ENCODE measurements at regions not wholly inside any gene's neighbourhood (a gene's known extent, or its start where the extent isn't known, plus 50 kb on each side); places are given as distances from the start of the nearest gene placed in this dataset.

DNA sequence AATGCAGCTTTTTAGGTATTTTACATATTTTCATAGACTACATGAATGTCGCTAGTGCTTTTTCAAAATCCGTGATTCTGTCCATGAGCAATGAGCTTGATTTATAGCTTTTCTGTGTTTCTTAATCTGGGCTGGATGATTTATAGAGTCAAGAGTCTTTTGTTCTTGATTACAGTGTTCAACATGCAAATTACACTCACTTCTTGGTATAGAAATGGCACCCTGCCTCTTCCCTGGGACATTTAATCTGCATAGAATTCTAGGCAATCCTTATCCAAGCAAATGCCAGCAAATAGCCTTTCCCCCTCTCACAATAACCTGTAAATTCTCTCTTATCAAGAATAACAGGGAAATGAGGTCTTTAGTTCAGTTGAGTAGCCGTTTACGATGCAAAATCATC, 246.2 kb upstream of the SEMA3C start:
- H4K8ac ChIP-seq (ENCODE audit: extremely low read depth, insufficient read depth, low read length), result no peak overlapping the region
- POLR2A ChIA-PET (ENCODE audit: partially characterized antibody), result no interaction called here
- TF ChIP-seq CTBP2 (IDR thresholded peaks at IDR 0.05; ENCODE audit: borderline replicate concordance, insufficient read depth, insufficient read length, low read length) (no peak), KDM5A (IDR thresholded peaks at IDR 0.05; ENCODE audit: low read length) (no peak), KDM4A (IDR thresholded peaks at IDR 0.05; ENCODE audit: low read depth, low read length, severe bottlenecking) (no peak), BRCA1 (IDR thresholded peaks at IDR 0.05; ENCODE audit: low read depth, low read length) (no peak), BACH1 (IDR thresholded peaks at IDR 0.05; ENCODE audit: low read length) (no peak), POLR2A (IDR thresholded peaks at IDR 0.05; ENCODE audit: control extremely low read depth in 1 of 2, low read depth in 2 of 2, low read length in 2 of 2) (no peak), PHF8 (conservative IDR thresholded peaks at IDR 0.05; ENCODE audit: low read depth, low read length) (no peak), TAF7 (optimal IDR thresholded peaks at IDR 0.05; ENCODE audit: borderline replicate concordance, low read depth, low read length) (no peak), KDM1A (IDR thresholded peaks at IDR 0.05; ENCODE audit: borderline replicate concordance, low read length) (no peak), BCL11A (IDR thresholded peaks at IDR 0.05; ENCODE audit: low read depth in 2 of 2, low read length in 2 of 2) (no peak), YY1 (IDR thresholded peaks at IDR 0.05; ENCODE audit: low read depth, low read length) (no peak), NRF1 (IDR thresholded peaks at IDR 0.05; ENCODE audit: low read depth, low read length) (no peak), TBP (IDR thresholded peaks at IDR 0.05; ENCODE audit: low read depth, low read length) (no peak), CBX5 (IDR thresholded peaks at IDR 0.05; ENCODE audit: low read depth, low read length) (no peak), SIRT6 (IDR thresholded peaks at IDR 0.05; ENCODE audit: low read length) (no peak), TEAD4 (IDR thresholded peaks at IDR 0.05; ENCODE audit: low read depth, low read length) (no peak), CEBPB (IDR thresholded peaks at IDR 0.05; ENCODE audit: low read depth, low read length) (no peak)

More for the DNA sequence above, 246.2 kb upstream of the SEMA3C start:
- Histone ChIP-seq H3K4me1 (replicated peaks in 1 of 4; ENCODE audit: control insufficient read depth in 3 of 4, insufficient read depth in 4 of 4, low read length in 3 of 4) (no peaks in the 10 kb centered on the region), H4K91ac (replicated peaks; ENCODE audit: insufficient read length, low read length) (no peak overlapping the region), H2BK120ac (replicated peaks; ENCODE audit: low read depth, low read length) (no peak overlapping the region), H3K4me3 (ENCODE audit: extremely low read depth in 1 of 4, insufficient read depth in 2 of 4, low read depth in 3 of 4, low read length in 4 of 4) (no peak overlapping the region), H3K14ac (ENCODE audit: insufficient read length) (no peak overlapping the region), H3K56ac (replicated peaks; ENCODE audit: insufficient read length, low read depth, low read length) (no peak overlapping the region), H4K20me1 (replicated peaks in 1 of 2; ENCODE audit: control insufficient read depth in 1 of 2, insufficient read depth in 2 of 2, low read length in 2 of 2) (no peaks in the 10 kb centered on the region), H2BK20ac (ENCODE audit: low read length) (no peak overlapping the region), H3K36me3 (ENCODE audit: control insufficient read depth in 2 of 4, insufficient read depth in 4 of 4, low read length in 3 of 4) (no peaks in the 10 kb centered on the region), H2BK5ac (ENCODE audit: low read depth, low read length) (no peak overlapping the region), H3K23ac (ENCODE audit: insufficient read length) (no peak overlapping the region), H2AK5ac (ENCODE audit: low read depth, low read length) (no peak overlapping the region), H3K79me2 (ENCODE audit: control insufficient read depth in 1 of 2, insufficient read depth in 2 of 2, low read length in 2 of 2) (no peaks in the 10 kb centered on the region), H3K18ac (ENCODE audit: extremely low read depth, low read length) (no peak overlapping the region), H3K4ac (replicated peaks; ENCODE audit: insufficient read length, low read depth, low read length) (no peak overlapping the region), H3K79me1 (ENCODE audit: low read depth, low read length) (no peaks in the 10 kb centered on the region), H2BK15ac (ENCODE audit: low read length) (no peak overlapping the region), H3K23me2 (ENCODE audit: low read depth, low read length) (no peaks in the 10 kb centered on the region), H2AFZ (ENCODE audit: low read length) (no peak overlapping the region), H3K9me3 (ENCODE audit: insufficient read depth in 2 of 2, low read depth in 1 of 2, low read length in 1 of 2) (no peaks in the 10 kb centered on the region), H3K27ac (ENCODE audit: low read depth, low read length) (no peak overlapping the region), H2BK12ac (ENCODE audit: low read depth, low read length) (no peak overlapping the region), H3K27me3 (replicated peaks in 1 of 4; ENCODE audit: control insufficient read depth in 3 of 4, extremely low read depth in 1 of 4, insufficient read depth in 3 of 4, low read length in 3 of 4) (peaks cover 0 to 2% (median 0%) of the 10 kb centered on the region in 4 experiments; a peak in 1 of 7 replicates), H3K4me2 (ENCODE audit: insufficient read depth in 1 of 2, low read depth in 2 of 2, low read length in 2 of 2) (no peak overlapping the region), H4K5ac (ENCODE audit: insufficient read length, low read depth, low read length) (no peak overlapping the region), H3K9ac (replicated peaks in 1 of 4; ENCODE audit: extremely low read depth in 1 of 4, low read depth in 3 of 4, low read length in 3 of 4) (no peak overlapping the region)
- WGBS, 2 experiments (ENCODE audit: extremely low coverage in 1 of 2, insufficient coverage in 1 of 2, insufficient read length in 1 of 2, insufficient replicate concordance in 2 of 2, low coverage in 1 of 2, low lambda C conversion rate in 2 of 2, missing lambda C conversion rate in 1 of 2), result 97% methylated on average over 4 of the region's 4 CpGs; no CpG with 5 or more reads in 1 of the 2 experiments
- CTCF ChIA-PET (ENCODE audit: partially characterized antibody), result no interaction called here
- no peak for DNase-seq (ENCODE audit: low read depth in 1 of 2, low spot score in 2 of 2)
- no peak for FAIRE-seq
